ENCODE measurements at regions not wholly inside any gene's neighbourhood (a gene's known extent, or its start where the extent isn't known, plus 50 kb on each side); places are given as distances from the start of the nearest gene placed in this dataset.

- no peak for DNase-seq (ENCODE audit: low spot score)
These were observed 199.8 kb downstream of the RBM19 start for GRCh38 chr12:113766131-113766878.

GRCh38 chr12:113764661-113765060 lies 201.5 kb downstream of the RBM19 start:
- no peak for DNase-seq (ENCODE audit: low spot score)

- DNase-seq (ENCODE audit: low spot score): no peak
These were observed 203.0 kb downstream of the RBM19 start for GRCh38 chr12:113762882-113763816.

GRCh38 chr12:113762155-113762881 lies 203.8 kb downstream of the RBM19 start:
- DNase-seq (ENCODE audit: low spot score): no peak

- DNase-seq (ENCODE audit: low spot score): no peak
These were observed 207.0 kb downstream of the RBM19 start for GRCh38 chr12:113759135-113759534.

GRCh38 chr12:113758165-113758924 lies 207.8 kb downstream of the RBM19 start:
- no peak for DNase-seq (ENCODE audit: low spot score)

- no peak for DNase-seq (ENCODE audit: low spot score)
These were observed 208.7 kb downstream of the RBM19 start for GRCh38 chr12:113757221-113758002.

- DNase-seq (ENCODE audit: low spot score): no peak
These were observed 209.5 kb downstream of the RBM19 start for GRCh38 chr12:113756609-113757008.

GRCh38 chr12:113755098-113755497 lies 211.0 kb downstream of the RBM19 start:
- no peak for DNase-seq (ENCODE audit: low spot score)

GRCh38 chr12:113751513-113751912 lies 214.6 kb downstream of the RBM19 start:
- no peak for DNase-seq (ENCODE audit: low spot score)

GRCh38 chr12:113749433-113749815 lies 216.7 kb downstream of the RBM19 start:
- DNase-seq (ENCODE audit: low spot score): no peak

GRCh38 chr12:113748707-113749432 lies 217.3 kb downstream of the RBM19 start:
- no peak for DNase-seq (ENCODE audit: low spot score)

GRCh38 chr12:113747017-113747416 lies 219.1 kb downstream of the RBM19 start:
- no peak for DNase-seq (ENCODE audit: low spot score)

GRCh38 chr12:113744802-113745395 lies 221.2 kb downstream of the RBM19 start:
- DNase-seq (ENCODE audit: low spot score): no peak

- DNase-seq (ENCODE audit: low spot score): no peak
These were observed 223.3 kb downstream of the RBM19 start for GRCh38 chr12:113742801-113743200.

- DNase-seq (ENCODE audit: low spot score): no peak
These were observed 225.4 kb downstream of the RBM19 start for GRCh38 chr12:113740699-113741098.

GRCh38 chr12:113735131-113735530 lies 231.0 kb downstream of the RBM19 start:
- DNase-seq (ENCODE audit: low spot score): no peak

- DNase-seq (ENCODE audit: low spot score): no peak
These were observed 231.6 kb downstream of the RBM19 start for GRCh38 chr12:113734503-113734902.

- no peak for DNase-seq (ENCODE audit: low spot score)
These were observed 233.2 kb downstream of the RBM19 start for GRCh38 chr12:113732916-113733315.

GRCh38 chr12:113727651-113728061 lies 238.5 kb downstream of the RBM19 start:
- DNase-seq (ENCODE audit: low spot score): no peak

Data from H4 (cell line).